NOMO-1 (cell line): ENCODE measurements at regions not wholly inside any gene's neighbourhood (a gene's known extent, or its start where the extent isn't known, plus 50 kb on each side); places are given as distances from the start of the nearest gene placed in this dataset.
"Not testable (repeated sequence)": the region's sequence is repeated elsewhere in the genome, so short reads cannot be mapped to it uniquely, and the experiment has no call there.

ENCODE experiments used
- DNase-seq, 2 experiments: peaks; one replicate each; lab custom pipeline; 2025; ENCODE audit not compliant: unreplicated experiment in 2 of 2; lab: John Stamatoyannopoulos, UW

DNA sequence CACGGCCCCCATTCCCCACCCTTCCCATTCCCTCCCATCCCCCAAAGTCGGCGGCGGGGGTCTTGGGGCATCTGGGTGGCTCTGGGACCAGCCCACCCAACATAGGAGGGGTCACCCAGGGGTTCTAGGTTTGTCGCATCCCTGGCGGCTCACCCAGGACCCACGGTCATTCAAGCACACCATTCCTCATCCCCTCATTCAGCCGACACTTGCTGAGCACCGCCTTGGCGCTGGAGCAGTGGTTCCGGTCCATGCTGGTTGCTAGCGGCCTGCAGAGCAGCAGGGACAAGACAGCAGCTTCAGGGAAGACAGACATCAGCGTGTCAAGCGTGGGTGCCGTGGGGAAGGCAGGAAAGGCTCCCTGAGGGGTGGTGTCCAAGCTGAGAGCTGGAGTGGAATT lies 50.5 kb upstream of the OTOS start:
- DNase-seq: no peak

DNA sequence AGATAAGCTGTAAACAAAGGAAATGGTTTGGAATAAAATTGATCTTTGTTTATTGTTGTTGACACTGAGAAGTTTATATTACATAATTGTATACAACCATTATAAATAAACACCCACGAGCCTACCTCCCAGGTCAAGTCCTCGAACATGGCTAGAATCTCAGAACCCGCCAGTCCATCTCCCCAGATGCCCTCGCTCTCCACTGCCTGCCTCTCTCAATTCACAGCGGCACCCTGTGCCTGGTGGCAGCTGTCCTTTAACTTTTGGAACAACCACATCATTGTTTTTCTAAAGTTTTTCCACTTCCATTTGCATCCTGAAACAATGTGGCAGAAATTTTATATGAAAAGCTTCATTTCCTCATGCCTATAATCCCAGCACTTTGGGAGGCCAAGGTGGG lies 52.2 kb upstream of the OTOS start:
- DNase-seq: no peak

DNA sequence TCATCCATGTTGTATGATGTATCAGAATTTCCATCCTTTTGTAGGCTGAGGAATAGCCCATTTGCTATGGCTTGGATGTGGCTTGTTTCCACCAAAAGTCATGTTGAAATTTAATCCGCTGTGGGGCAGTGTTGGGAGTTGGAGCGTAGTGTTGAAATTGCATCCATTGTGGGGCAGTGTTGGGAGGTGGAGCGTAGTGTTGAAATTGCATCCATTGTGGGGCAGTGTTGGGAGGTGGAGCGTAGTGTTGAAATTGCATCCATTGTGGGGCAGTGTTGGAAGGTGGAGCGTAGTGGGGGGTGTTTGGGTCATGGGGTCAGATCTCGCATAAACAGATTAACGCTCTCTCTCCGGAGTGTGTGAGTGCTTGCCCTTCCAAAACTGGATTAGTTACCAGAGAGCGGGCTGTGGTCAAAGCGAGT lies 53.9 kb upstream of the OTOS start:
- DNase-seq: not testable (repeated sequence)

DNA sequence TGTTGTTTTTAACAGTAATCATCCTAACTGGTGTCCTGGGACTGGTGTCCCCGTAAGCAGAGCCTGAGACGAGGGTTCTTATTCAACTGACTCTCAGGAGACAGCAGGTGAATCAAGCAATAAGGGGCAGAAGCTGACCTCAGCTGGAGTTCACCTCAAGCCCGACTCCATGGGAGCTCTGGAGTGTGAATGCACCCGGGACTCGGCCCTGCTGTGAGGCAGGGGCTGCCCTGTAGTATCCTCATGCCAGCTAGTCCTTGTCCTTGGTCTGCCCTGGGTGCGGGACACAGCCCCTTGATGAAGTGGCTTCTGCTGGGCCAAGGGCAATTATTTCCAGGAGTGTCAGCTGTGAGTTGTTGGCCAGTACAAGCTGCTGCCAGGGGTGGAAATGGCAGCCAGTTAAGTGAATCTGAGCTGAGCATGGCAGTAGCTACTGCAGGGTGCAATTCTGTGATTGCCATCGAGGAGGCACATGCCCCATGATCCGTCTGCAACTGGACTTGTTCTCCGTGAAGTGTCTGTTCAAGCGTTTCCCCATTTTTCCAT lies 54.9 kb upstream of the OTOS start:
- DNase-seq: no peak

DNA sequence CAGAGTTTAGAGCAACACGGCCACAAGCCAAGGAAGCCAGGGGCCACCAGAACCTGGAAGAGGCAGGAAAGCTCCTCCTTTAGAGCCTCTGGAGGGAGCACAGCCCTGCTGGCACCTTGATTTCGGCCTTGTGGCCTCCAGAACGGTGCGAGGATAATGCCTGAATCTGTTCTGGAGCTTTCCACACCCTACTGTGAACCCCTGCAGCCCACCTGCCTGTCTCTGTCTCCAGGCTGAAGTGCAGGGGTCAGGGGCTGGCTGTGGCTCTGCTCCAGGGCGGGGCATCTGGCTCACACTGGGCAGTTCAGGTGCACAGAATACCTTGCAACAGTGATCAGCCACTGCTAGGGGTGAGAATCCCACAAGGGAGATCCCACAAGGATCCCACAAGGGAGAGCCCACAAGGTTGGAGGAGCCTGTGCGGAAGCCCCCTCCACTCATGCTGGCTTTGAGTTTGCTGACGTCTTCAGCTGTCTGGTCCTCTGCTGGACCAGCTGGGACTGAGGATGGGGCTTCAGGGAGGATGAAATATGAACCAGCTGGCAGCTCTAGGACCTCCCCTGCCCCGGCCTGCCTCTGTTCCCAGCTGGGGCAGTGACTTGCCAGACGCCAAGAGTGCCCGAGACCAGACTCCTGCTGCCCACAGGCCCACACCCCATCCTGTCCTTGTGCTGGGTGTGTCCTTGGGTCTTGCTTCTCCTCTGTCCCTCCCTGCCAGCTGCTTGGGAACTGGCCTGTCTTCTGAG lies 56.4 kb upstream of the OTOS start:
- no peak for DNase-seq

DNA sequence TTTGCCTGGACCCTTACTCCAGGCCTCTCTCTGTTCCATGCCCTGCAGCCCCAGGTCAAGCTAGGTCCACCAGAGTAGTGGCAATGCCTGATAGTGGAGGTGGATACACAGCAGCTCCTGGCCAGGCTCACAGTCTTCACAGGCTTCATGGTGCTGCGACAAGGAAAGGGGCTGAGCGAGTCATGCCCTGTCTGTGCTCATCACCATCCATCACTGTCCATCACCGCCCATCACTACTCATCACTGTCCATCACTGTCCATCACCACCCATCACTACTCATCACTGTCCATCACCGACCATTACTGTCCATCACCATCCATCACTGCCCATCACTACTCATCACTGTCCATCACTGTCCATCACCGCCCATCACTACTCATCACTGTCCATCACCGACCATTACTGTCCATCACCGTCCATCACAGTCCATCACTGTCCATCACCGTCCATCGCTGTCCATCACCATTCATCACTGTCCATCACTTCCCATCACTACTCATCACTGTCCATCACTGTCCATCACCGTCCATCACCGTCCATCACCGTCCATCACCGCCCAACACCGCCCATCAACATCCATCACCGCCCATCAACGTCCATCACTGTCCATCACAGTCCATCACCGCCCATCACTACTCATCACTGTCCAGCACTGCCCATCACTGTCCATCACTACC lies 57.1 kb upstream of the OTOS start:
- DNase-seq: no peak

DNA sequence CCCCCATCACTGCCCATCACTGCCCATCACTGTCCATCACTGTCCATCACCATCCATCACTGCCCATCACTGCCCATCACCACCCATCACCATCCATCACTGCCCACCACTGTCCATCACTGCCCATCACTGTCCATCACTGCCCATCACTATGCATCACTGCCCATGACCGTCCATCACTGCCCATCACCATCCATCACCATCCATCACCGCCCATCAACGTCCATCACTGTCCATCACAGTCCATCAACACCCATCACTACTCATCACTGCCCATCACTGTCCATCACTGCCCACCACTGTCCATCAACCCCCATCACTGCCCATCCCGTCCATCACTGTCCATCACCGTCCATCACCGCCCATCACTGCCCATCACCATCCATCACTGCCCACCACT lies 57.8 kb upstream of the OTOS start:
- DNase-seq: no peak

DNA sequence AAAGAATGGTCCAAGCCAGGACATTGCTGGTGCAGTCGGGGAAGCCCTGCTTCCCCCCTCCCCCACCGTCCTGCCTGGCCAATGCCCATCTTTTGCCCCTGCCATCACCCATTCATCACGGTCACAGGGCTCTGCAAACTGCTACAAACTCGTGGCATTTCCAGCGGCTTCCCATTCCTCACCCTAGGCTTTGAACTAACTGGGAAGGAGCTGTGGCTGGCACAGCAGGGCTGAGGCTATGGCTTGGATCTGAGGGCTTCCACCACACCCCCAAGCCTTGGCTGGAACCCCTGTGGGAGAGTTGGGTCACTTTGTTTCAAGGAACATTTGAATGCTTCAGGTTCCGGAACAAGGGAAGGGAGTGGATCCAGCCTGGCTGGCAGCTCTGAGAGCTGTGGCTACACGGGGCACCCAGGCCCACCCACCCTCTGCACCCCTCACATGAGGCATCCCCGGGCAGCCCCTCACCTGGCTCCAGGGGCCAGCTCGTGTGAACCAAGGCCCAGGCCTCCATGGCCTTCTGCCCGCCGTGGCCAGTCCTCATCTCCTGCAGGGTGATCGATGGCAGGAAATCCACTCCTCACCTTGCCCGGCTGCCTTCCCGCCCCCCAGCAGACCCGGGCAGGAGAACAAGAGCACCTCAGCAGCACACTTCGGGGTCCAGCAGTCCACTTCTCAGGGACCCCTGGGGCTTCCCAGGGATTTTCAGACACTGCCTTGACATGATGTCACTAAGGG lies 58.8 kb upstream of the OTOS start:
- no peak for DNase-seq

DNA sequence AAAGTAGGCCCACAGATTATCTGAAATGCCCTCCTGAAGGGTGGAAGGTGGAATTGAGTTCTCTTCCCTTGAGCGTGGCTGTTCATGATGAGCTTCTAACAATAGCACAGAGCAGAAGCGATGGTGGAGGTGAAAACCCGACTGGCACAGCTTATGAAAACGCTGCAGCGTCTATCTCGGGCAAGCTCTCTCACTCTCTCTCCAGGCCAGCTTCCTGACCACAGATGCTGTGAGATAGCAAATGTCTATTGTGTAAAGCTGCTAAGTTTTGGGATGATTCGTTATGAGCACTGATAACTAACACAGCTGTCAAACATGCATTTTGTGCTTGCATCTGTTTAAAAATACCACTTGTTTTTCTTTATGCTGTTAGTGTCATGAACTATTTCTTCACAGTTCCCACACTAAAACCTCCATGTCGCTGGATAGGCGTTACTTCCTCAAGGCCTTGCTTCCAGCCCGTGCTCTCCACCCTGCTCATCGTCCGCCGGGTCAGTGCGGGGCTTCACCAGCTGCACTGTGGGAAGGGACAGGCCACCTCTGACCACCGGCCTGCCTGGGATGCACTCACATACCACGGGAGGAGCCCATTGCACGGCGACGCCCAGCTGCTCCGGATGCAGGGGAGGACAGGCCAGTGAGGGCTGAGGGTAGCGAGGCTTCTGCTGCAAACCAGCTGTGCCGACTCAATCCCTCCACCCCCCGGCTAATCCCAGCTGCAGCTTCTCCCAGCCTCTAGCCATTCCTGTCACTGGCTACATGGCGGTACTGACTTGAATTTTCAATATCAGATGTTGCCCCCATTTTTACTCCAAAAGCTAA lies 60.0 kb upstream of the OTOS start:
- DNase-seq: no peak

DNA sequence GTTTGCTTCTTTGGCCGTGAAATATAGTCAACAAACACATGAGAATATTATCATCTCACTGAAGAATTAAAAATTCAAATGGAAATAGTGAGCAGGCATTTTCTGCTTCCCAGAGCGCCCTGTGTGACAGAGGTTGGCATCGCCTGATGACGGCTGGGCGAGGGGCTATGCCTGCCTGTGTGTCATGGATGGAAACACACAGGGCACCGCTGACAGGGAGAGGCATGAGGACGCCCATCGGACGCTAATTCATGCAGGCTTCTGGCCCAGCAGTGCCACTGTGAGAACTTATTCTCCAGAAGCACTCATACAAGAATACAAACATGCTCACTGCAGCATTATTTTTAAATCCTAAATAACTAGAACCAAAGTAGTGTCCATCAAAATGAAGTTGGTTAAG lies 61.4 kb upstream of the OTOS start:
- no peak for DNase-seq

DNA sequence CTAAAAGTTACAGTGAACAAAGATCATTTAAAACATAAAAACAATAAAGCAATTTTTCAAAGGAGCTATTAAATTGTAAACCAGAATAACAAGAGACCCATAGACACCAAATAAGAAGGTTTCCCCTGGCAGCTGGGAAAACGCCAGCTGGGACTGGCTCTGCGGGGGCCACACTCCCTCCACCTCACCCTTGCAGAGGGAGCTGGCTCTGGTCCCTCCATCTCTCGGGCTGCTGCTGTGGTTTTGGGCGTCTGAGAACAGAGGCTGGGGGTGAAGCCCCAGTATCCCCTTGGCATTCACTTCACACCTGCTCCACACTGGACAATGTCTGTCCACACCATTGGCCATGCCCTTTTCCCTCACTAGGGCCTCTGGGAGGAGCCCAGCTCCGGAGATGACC lies 62.1 kb upstream of the OTOS start:
- no peak for DNase-seq

DNA sequence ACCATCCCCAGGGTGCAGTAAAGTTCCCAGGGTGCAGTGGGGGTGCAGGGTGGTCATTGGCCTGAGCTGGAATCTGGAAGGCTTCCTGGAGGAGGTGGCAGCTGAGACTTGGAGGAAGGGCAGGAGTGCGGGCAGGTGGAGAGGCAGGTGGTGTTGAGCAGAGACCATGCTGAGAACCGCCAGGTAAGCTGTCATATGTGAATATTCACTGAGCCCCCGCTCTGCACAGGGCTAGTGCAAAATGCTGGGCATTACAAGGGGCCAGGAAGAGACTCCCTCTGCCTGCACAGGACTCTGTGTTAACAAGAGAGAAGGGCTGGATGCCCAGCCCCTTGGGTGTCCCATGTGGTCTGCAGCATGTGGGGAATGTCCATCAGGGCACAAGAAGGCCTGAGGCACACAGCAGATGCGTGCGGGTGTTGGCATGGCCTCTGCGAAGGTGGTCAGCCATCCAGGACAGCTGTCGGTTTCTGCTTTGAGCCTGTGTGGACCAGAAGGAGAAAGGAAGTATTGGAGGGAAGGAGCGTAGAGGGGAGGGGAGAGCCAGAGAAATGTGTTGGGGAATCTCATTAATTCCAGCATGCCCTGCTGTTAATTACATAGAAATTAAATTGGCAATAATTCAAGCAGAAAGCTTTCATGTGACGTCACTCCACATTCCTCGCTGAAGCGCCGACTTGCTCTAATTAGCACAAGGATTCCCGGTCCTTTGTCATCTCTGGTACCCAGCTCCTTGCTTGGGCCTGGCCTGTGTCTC lies 62.8 kb upstream of the OTOS start:
- no peak for DNase-seq

DNA sequence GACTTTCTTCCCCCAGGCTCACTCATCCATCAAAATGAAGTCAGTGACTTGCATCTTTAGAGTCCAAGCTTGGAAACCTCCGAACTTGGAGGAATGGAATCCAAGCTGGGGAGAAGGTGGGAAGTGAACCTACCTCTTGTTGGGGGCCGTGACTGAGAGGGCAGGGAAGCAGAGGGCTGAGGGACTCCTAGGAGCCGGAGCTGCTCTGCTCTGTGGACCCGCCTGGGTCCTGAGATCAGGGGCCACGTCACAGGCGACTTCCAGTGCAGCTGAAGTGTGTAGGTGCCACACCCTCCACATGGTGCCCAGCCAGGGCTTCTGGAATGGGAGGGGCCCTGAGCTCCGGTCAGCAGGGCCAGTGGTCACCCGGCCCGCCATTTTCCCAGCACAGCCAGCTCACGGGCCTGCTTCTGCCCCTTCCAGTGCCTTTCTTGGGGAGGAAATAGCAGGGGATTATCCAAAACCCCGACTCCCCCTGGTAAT lies 63.4 kb upstream of the OTOS start:
- DNase-seq: no peak

DNA sequence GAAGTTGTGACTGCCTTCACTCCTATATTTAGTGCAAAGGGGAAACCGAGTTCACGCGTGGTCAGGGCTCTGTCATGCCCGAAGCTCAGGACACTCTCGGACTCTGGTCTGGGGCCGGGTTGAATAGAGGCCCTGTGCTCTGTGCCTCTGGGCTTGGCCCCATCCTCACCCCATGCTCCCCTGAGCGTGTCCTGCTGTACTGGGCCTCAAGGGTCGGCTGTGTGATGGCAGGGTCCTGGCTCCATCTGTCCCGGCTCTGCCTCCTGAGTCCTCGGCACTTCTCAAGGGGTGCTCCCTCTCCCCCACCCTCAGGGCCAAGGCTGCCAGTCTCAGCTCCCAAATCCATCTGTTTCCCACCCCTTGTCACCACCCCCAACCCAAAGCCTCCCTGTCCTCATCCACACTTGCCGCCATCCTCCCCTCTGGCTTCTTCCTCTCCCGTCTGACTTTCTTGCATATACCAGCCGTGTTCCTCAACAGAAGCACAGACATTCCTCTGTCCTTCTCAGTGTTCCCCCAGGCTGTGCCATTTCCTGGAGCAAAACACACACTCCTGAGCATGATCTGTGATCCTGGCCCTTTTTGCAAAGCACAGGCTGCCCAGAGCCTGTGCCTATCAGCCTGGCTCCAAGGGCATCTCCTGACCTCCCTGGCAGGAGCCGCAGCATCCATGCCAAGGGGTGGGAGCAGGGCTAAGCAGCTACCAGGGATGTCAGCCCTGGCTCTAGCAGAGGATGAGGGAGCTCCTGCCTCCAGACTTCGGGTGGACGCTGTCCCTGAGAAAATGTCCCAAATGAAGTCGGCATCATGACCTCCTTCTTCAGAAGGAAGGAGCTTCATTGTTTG lies 64.2 kb upstream of the OTOS start:
- no peak for DNase-seq

DNA sequence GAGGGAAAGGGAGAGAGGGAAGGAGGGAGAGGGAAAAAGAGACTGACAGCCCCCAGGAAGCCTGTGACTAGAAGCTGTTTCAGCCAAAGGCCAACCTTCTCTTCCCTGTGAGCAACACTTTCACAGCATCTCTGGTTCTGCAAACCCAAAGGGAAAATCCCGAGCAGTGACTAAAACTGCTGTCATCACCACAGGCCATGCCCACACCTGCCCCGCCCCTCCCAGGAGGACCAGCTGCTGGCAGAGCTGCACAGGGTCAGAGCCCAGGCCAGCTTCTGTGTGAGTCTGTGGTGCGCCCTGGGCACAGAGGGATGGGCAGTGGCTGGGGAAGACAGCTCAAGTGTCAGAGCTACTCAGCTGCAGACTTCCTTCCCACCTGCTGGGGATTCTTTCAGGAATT lies 64.9 kb upstream of the OTOS start:
- DNase-seq: no peak

DNA sequence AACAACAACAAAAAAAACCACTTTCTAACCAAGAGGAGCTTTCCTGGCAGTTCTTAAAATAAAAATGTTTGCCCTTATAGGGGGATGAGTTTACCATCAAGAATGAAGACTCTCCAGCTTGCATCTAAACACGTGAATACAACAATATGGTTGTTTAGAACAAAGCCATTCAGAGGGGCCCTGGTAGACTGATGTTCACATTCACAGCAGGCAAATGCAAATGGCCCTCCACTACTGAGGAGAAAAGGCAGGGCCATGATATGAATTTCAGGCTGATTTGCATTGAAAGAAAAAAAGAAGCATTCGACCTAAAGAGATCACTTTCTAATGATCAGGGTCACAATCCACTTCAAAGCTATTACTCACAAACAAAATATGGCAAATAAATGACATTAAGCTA lies 65.3 kb upstream of the OTOS start:
- DNase-seq: no peak

DNA sequence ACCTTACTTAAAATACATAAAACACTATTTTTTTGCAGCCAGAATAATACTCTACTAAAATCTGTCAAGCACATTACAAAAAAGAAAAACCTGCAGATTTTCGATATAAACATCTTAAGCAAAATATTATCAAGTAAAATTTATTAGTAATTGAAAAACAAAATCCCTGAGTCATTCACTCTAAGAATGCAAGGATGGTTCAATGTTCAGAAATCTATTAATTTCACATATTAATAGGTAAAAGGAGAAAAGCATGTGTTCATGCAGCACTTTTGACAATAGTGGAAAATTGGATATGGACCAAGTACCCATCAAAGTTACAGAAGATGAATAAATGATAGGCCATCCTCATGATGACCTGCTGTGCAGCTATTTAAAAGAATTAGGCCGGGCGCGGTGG lies 66.2 kb upstream of the OTOS start:
- no peak for DNase-seq

DNA sequence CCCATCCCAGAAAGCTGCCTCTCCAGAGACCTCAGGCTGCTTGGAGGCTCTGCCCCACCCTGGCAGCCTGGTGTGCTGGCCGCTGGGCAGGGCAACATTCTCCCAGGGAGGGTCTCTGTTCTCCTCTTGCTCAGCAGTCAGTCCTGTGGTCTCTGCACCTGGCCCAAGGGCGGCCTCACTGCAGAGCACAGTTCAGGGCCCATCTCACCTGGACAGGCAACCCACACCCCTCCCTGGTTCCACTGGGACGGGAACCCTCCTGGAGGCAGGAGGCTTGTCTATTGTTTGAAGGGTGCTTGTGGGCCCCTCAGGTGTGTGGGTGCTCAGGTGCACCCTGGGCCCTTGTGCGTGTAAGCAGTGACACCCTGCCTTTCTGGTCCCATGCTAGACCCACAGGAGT lies 67.2 kb upstream of the OTOS start:
- no peak for DNase-seq

DNA sequence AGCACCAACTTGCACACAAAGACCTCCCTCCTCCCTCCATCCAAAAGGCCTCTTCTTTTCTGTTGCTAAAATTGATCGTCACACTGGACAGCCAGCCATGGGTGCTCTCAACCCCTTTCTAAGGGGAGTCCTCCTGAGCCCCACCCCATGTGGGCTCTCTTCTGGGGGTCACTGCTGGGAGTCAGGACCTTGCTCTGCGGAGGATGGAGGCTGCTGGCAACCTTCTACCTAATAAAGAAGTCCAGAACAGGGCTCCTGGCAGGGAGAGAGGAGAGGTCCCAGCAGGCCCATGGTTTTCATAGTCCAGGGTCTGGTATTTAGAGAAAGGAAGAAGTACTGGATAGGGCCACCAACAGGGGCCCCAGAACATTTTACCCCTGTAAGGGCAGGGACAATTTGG lies 67.6 kb upstream of the OTOS start:
- DNase-seq: no peak
